GM21737 (cell line): ENCODE measurements at regions not wholly inside any gene's neighbourhood (a gene's known extent, or its start where the extent isn't known, plus 50 kb on each side); places are given as distances from the start of the nearest gene placed in this dataset.
"Not testable (repeated sequence)": the region's sequence is repeated elsewhere in the genome, so short reads cannot be mapped to it uniquely, and the experiment has no call there.

Source experiments
- ATAC-seq: cut with Tn5 transposase; IDR thresholded peaks from one replicate; pipeline ENCODE4 v1.9.1; 2021; ENCODE audit warnings: mild to moderate bottlenecking, moderate library complexity; ENCODE audit not compliant: unreplicated experiment

- ATAC-seq: no peak
Observed at GRCh38 chr4:188282471-188283232, 143.4 kb downstream of the TRIML1 start.

- ATAC-seq: no peak
Observed at GRCh38 chr4:188287169-188287894, 148.1 kb downstream of the TRIML1 start.

DNA sequence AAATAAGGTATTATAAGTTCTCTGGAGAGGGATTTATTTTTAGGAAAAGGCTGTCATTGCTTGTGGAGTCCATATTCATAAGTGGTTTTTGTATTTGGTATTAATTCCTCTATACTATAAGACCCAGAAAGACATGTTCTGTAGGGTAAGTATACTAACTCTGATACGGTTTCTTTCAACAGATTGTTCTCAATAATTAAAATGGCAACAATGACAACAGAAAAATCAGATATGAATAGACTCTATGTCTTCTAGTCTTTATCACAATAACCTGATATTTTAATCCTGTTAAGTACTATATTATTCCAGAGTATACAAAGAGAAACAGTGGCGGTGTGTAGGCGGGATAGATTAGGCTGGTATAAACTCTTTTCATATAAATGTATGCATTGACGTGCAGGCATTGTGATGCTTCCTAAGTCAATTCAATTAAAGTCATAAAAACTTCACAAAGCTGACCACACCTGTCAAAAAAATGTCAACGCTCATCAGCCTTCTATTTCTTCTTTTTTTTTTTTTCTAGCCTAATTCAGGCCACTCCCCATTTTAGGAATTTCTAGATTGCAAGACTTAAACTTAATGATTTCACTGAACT lies 150.4 kb downstream of the TRIML1 start:
- ATAC-seq: no peak

DNA sequence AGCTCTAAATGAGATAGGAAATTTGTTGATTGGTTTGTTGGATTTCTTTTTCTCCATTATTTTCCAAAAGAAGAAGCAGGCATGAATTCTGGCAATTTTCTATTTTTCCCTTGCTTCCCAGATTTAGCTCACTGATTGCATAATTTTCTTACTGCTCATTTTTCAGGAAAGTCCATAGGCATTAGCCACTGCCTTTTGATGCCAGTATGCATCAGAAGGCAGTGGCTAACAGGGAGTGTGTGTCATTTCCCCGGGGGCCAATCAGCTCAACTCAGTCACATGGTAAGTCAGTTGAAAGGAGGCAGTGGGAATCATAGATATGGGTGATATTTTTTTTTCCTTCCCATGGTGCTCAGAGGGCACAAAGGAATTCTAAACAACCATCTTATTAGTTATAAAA lies 156.7 kb downstream of the TRIML1 start:
- ATAC-seq: no peak

- no peak for ATAC-seq
Observed at GRCh38 chr4:188296331-188296730, 157.1 kb downstream of the TRIML1 start.

- no peak for ATAC-seq
Observed at GRCh38 chr4:188297873-188298272, 158.6 kb downstream of the TRIML1 start.

GRCh38 chr4:188299161-188299560 lies 159.9 kb downstream of the TRIML1 start:
- ATAC-seq: no peak

DNA sequence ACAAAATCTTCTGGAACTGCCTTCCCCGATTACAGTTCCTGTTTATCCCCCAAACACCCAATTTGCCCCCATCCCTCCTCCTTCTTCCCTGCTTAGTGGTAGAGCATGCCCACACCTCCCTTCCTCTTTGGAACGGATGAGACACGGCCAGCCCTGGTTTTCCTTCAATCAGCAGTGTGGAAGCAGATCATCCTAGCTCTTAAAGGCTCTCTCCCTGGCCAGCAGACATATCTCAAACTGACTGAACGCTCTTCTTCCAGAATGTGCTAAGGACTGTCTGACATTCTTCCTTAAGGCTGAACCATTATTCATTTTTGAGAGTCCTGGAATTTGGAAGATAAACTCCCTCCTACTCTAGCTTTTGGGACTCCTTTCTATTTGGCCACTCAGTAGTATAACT lies 161.1 kb downstream of the TRIML1 start:
- ATAC-seq: no peak

DNA sequence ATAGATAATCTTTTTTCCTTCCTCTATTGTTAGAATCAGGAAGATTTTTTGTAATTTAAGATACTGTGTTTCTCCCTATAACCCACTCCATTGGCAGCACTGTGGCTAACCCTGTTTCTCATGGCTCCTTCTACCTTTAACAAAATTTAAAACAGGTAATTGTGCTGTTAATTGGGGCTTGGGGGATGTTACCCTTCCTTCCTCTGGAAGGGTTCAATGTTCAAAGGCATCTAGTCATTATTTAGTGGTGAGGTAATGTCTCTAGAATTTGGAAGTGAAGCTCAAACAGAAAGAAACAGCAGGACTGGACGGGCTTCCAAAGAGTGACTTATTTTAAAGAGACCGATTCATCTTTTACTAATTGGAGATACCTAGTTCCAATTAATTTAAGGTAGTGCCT lies 166.4 kb downstream of the TRIML1 start:
- no peak for ATAC-seq

DNA sequence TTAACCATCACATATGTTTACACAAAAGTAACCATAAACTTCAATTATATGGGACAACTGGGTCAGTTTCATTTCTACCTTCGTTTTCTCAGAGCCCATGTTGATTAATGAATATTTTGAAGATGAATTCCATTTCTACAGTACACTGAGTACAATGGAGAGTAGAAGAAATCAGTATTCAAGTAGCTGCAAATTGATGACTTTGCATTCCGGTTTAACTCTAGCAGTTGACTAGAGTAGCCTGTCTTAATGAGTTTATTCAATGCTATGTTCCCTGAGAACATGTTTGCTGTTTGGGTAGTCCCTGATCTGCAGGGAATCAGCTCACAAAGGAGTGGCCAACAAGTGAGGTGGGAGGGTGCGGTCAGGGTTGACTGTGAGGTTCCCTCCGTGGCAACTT lies 168.3 kb downstream of the TRIML1 start:
- ATAC-seq: no peak

- ATAC-seq: no peak
Observed at GRCh38 chr4:188308142-188308541, 168.9 kb downstream of the TRIML1 start.

DNA sequence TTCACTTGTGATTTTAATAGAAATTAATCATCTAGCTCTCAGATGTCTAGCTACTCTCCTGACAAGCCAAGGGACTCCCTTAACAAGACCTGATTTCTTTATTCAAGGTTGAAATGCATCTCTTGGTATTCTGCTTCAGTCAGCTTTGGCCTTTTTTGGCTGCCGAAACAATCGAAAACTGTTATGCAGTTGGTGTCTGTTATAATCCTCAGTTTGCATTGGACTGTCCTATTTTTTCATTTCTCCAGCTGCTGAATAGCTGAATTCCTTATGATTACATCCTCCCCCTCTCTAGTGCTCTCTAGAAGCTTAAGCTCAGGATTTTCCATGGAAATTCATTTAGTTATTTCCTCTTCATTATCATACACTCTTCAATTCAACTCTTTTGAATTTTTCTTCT lies 177.2 kb downstream of the TRIML1 start:
- no peak for ATAC-seq

GRCh38 chr4:188328966-188329365 lies 189.7 kb downstream of the TRIML1 start:
- ATAC-seq: no peak

- no peak for ATAC-seq
Observed at GRCh38 chr4:188329521-188329920, 190.3 kb downstream of the TRIML1 start.

DNA sequence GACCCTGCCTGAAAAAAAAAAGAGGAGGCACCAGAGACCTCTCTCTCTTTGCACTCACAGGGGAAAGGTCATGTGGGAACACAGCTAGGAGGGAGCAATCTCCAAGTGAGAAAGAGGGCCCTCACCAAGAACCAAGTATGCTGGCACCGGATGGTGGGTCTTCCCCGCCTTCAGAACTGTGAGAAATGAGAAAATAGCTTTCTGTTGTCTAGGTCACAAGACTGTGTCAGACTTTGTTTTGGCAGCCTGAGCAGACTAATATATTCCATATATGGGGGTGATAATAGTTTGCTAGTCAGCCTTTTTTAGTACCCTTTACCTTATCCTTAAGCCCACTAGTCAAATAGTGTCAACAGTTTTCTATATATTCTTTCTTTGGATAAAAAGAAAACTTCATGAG lies 193.0 kb downstream of the TRIML1 start:
- no peak for ATAC-seq

GRCh38 chr4:188336891-188337290 lies 197.7 kb downstream of the TRIML1 start:
- ATAC-seq: no peak

DNA sequence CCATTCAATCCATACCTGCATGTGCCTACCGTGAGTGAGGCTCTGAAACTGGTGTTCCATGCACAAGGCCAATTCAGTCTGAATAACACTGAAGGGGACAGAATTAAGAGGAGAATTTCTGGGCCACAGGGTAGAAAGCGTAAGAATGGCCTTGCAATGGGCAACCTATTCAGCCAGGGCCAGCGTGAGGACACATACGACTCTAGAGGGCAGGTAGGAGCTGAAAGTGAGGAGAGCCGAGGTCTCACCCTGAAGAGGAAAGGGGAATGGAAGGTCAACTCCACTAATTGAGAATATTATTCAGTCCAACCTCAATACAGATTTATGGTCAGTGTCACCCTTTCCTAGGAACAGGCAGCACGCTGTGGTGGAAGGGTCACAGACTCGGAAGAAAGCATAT lies 202.2 kb downstream of the TRIML1 start:
- ATAC-seq: no peak

GRCh38 chr4:188346171-188346809 lies 207.0 kb downstream of the TRIML1 start:
- no peak for ATAC-seq

- no peak for ATAC-seq
Observed at GRCh38 chr4:188347339-188347738, 208.1 kb downstream of the TRIML1 start.

GRCh38 chr4:188349569-188349968 lies 210.3 kb downstream of the TRIML1 start:
- ATAC-seq: not testable (repeated sequence)

- no peak for ATAC-seq
Observed at GRCh38 chr4:188363196-188363595, 224.0 kb downstream of the TRIML1 start.

GRCh38 chr4:188370777-188371176 lies 231.5 kb downstream of the TRIML1 start:
- ATAC-seq: no peak
